NCI-H2171 treated with DMSO at 0.1 percent for 48 hours (cell line): ENCODE measurements at regions not wholly inside any gene's neighbourhood (a gene's known extent, or its start where the extent isn't known, plus 50 kb on each side); places are given as distances from the start of the nearest gene placed in this dataset.

ENCODE experiments used
- DNase-seq: peaks from one replicate; lab custom pipeline; 2025; lab: John Stamatoyannopoulos, UW

DNA sequence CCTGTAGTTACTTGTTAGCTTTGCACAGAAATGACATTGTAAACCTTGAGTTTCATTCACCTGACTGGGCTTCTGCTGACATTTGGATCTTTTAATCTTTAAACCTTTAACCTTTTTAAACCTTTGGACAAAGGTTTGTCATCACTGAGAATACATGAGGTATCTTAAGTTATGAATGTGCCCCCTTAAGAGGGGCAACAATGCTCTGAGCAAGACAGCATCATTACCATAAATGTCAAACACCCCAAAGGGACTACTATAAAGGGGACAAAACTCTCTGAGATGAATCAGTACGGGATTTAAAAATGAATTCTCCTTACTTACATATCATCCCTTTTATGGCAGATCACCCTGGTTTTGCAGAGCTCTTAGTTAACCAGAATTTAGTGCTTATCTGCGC is 203.3 kb downstream of the COG6 start:
- no peak for DNase-seq

GRCh38 chr13:39859898-39860297 is 204.4 kb downstream of the COG6 start:
- DNase-seq, result peak; percentile 18

- no peak for DNase-seq
Observed at GRCh38 chr13:39862900-39863299, 207.4 kb downstream of the COG6 start.

- DNase-seq, result no peak
Observed at GRCh38 chr13:39864221-39864620, 208.8 kb downstream of the COG6 start.

DNA sequence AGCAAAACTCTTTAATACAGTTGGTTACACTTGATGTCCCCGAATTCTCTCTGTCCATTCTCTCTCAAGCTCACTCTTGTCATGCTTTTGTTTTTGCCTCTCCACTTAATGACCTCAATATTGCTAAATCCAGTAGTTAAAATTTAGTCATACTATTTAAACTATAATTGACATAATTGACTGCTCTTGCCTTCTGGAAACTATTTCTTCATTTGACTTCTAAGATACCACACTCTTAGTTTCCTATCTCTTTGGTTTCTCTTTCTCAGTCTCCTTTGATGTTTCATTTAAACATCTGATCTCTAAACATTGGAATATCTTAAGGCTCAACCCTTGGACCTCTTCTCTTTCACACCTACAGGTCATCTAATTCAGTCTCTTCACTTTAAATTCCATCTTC is 211.3 kb downstream of the COG6 start:
- no peak for DNase-seq

DNA sequence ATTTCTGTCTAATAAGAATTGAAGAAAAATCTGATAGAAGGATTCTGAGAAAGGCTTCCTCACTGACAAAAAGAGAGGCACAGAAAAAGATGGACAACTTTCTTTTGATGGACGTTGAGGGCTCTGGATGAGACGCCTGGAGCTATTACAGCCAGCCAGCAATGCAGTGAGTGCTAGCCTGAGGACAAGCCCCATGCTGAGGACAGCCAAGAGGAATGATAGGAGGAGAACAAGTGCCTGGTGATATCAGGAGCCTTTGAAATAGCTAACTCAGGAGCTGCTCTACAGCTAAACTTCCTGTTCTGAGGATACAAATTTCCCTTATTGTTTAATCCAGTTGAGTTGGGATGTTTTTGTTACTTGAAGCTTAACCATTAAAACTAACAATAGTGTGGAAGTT is 212.3 kb downstream of the COG6 start:
- DNase-seq, result no peak

- DNase-seq, result peak; percentile 38
Observed at GRCh38 chr13:39870197-39870747, 214.8 kb downstream of the COG6 start.

DNA sequence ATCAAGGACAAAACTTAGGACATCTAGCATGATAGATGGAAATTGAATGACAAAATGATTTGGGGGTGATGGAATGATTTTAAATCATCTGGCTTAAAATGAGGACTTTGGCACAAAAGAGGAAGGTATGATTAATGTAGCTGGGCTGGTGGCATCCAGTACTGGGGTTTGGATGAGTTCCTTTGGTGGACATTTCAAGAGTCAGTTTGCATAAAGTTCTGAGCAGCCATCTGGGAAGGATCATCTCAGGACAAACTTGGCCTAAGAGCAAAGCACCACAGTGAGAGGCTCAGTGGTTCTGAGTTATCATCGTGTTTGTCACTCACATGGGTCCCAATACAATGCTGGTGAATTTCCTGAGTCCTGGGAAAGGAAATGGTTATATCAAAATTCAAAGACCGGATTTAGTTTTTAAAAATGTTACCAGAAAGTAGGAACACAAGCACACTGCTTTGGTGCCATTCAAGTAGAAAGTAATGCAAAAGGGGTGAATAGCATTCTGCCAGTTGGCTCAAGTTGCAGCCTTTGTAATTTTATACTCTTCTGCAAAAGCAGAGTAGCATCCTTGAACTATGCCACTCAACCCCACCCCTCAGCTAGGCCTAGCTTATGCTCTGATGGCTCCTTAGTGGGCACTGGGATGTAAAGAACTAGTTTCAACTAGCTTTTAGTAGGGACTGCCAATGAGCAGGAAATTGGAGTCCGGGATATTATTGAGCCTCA is 219.0 kb downstream of the COG6 start:
- DNase-seq, result peak; percentile 79

GRCh38 chr13:39875111-39875987 is 219.9 kb downstream of the COG6 start:
- DNase-seq, result no peak

DNA sequence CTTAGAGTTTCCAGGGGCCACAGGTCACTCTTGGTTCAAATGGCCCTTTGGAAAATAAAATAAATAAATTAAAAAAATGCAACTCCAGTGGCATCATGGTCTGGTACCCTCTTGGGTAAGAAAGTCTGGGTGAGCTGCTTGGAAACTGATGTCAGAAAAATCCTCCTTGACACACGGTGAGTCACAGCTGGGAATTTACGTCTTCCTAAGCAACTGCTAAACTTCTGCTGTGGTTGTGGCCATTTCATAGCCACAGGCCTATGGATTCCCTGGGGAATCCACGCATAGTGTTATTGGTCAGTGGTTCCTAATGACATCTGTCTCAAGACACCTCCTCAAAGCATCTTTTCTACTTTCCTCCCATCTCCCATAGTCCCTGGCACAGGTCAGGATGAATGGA is 220.8 kb downstream of the COG6 start:
- DNase-seq, result no peak

DNA sequence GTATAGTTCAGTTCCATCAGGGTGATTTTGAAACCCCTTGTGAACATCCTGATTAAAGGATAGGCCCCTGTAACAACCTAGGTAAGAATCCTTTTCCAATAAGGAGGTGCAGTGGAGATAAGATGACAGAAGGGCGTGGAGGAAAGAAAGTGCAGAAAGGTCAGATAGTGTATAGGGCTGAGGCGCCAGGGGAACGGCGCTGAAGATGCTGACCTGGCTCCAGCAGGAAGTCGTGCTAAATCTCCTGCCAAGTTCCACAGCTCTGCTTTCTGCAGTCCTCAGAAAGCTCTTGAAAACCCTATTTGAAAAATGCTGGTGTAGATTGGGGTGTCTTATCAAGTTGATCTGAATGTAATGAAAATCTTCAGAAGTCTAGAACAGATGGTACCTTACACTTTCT is 221.7 kb downstream of the COG6 start:
- peak; percentile 17 for DNase-seq

GRCh38 chr13:39879286-39880035 is 224.0 kb downstream of the COG6 start:
- no peak for DNase-seq

DNA sequence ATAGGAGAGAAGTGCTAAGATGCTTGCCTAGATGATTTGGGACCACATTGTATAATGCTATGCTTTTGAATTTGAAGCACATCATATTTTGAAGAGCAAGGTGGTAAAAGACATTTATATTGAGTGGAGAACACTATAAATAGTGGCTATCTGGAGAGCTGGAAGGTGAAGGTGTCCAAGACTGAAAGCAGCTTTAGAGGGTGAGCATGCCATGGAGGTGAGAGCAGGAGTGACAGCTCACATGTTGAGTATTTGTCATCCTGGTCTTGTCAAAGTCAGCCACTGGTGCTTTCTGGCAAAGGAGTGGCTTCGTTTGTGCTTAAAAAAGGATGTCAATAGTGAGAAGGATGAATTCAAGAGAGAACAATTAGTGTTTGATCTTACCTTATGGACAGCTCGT is 225.9 kb downstream of the COG6 start:
- DNase-seq, result no peak

- no peak for DNase-seq
Observed at GRCh38 chr13:39881887-39882286, 226.4 kb downstream of the COG6 start.

DNA sequence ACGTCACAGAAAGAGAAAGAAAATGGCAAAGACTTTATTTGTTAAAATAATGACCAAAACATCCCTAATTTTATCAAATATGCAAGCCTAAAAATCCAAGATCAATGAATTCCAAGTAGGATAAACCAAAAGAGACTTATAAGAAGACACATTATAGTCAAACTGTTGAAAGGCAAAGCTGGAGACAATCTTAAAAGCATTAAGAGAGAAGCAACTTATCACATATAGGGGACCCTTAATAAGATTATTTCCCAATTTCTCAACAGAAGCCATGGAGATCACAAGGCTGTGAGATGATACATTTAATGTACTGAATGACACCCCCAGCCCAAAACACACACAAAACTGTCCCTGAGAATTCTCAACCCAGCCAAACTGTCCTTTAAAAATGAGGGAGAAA is 228.7 kb downstream of the COG6 start:
- DNase-seq, result no peak

DNA sequence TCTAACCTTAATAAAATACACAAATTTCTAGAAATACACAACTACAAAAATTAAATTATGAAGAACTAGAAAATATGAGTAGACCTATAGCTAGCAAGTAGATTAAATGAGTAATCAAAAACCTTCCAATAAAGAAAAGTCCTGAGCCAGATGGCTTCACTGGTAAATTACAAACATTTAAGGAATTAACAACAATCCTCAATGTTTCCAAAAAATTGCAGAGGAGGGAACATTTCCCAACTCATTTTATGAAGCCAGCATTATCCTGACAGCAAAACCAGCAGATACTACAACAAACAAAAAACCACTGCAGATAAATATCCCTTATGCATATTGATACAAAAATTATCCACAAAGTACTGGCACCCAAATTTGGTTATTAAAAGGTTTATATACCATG is 230.9 kb downstream of the COG6 start:
- no peak for DNase-seq

DNA sequence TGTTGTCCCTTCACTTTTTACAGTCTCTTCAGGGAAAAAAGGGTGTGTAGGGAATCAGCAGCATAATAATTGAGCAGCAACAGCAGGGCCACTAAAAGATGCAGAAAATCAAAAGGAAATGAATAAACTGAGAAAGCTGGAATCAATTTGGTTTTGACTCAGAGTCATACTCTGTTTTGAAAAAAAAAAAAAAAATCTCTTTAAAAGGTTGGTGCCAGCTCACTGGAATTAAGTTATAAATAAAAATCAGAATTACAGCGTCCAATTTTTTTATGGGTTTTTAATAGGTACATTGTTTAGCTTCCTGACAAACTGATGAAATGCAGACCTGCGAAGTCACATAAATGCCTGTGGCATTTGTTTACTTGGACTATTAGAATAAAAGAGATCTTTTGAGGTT is 231.9 kb downstream of the COG6 start:
- DNase-seq, result no peak

- DNase-seq, result no peak
Observed at GRCh38 chr13:39888865-39889810, 233.7 kb downstream of the COG6 start.

DNA sequence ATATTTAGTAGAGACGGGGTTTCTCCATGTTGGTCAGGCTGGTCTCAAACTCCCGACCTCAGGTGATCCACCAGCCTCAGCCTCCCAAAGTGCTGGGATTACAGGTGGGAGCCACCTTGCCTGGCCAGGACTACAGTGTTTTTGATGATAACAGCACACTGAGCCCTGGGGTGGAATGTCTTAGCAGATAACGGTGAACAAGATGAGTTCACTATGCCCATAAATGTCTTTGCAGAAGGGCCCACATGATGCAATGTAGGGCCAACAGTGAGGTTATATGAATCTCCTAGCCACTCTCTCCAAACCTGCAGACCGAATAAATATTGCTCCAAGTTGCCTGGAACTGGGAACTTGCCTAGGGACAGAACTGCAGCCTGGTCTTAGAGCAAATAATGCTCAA is 235.1 kb downstream of the COG6 start:
- DNase-seq, result no peak

- DNase-seq, result no peak
Observed at GRCh38 chr13:39892721-39893685, 237.5 kb downstream of the COG6 start.
